Stomach (tissue), 4 donors: ENCODE measurements at regions not wholly inside any gene's neighbourhood (a gene's known extent, or its start where the extent isn't known, plus 50 kb on each side); places are given as distances from the start of the nearest gene placed in this dataset.

Experiments
- POLR2A ChIP-seq, 4 donors: fragments of 450-650 bp; IDR thresholded peaks; one replicate each; pipeline ENCODE4 v1.6.1; 2016; ENCODE audit warnings: antibody characterized with exemption in 4 of 4, control low read depth in 2 of 4, mild to moderate bottlenecking in 1 of 4, moderate library complexity in 1 of 4
- POLR2AphosphoS5 ChIP-seq, 3 donors: sonication (generic); formaldehyde crosslinking; IDR thresholded peaks; one replicate each; pipeline ENCODE4 v1.6.1; 2016; ENCODE audit warnings: antibody characterized with exemption in 3 of 3
- TF ChIP-seq, protein P1 (sequence below), 7 experiments: fragments of 450-650 bp in 4 of 7; fragments of 200-600 bp in 3 of 7; sonication (generic) in 3 of 7; IDR thresholded peaks; one replicate each; pipeline ENCODE4 v1.5.1; 2016 to 2019; ENCODE audit warnings: antibody characterized with exemption in 7 of 7, control low read depth in 2 of 7, mild to moderate bottlenecking in 1 of 7

DNA sequence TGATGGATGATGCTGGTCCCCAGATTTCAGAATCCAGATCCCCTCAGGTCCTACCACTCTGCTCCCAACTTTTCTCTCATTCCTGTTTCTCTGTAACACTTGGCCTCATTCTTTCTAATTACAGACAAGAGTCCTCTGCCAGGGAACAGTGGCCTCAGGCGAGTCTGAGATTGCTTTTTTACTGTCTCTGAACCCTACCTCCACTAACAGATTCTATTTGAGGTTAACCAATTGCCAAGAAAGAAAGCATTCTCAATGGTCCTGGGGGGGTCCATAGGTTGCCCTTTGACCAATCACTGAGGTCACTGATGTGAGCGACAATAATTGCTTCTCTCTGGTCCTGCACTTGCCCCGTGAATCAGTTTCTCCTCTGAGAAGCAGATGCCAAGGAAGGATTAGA lies 145.2 kb upstream of the TMEM108 start:
- no peak for TF ChIP-seq POLR2AphosphoS5 (IDR thresholded peaks at IDR 0.05)
- TF ChIP-seq, protein P1, sequence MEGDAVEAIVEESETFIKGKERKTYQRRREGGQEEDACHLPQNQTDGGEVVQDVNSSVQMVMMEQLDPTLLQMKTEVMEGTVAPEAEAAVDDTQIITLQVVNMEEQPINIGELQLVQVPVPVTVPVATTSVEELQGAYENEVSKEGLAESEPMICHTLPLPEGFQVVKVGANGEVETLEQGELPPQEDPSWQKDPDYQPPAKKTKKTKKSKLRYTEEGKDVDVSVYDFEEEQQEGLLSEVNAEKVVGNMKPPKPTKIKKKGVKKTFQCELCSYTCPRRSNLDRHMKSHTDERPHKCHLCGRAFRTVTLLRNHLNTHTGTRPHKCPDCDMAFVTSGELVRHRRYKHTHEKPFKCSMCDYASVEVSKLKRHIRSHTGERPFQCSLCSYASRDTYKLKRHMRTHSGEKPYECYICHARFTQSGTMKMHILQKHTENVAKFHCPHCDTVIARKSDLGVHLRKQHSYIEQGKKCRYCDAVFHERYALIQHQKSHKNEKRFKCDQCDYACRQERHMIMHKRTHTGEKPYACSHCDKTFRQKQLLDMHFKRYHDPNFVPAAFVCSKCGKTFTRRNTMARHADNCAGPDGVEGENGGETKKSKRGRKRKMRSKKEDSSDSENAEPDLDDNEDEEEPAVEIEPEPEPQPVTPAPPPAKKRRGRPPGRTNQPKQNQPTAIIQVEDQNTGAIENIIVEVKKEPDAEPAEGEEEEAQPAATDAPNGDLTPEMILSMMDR (IDR thresholded peaks at IDR 0.05), result no peak
- no peak for TF ChIP-seq POLR2A (IDR thresholded peaks at IDR 0.05)
